Stimulated activated effector memory CD8-positive, alpha-beta T cell treated with anti-CD3 and anti-CD28 coated beads, Interleukin-12 subunit alpha, Interleukin-12 subunit beta, amount 100 ng/mL, for 72 hours (primary cell): ENCODE measurements at regions not wholly inside any gene's neighbourhood (a gene's known extent, or its start where the extent isn't known, plus 50 kb on each side); places are given as distances from the start of the nearest gene placed in this dataset.
"Not testable (repeated sequence)": the region's sequence is repeated elsewhere in the genome, so short reads cannot be mapped to it uniquely, and the experiment has no call there.

ENCODE experiments used
- ATAC-seq: fragments of 150-1000 bp; cut with Tn5 transposase; 2 replicates; pipeline ENCODE4 v1.10.0; 2021
- DNase-seq, 2 donors: peaks; one replicate each; pipeline ENCODE4 v3.0.0; 2021 to 2022; ENCODE audit warnings: low spot score in 2 of 2
- H3K27ac Mint-ChIP-seq: one replicate; pipeline ENCODE4 v1.8.0; 2022; ENCODE audit warnings: mild to moderate bottlenecking, mixed read lengths
- H3K36me3 Mint-ChIP-seq: one replicate; pipeline ENCODE4 v1.8.0; 2022; ENCODE audit warnings: mild to moderate bottlenecking, mixed read lengths
- H3K4me1 Mint-ChIP-seq: one replicate; pipeline ENCODE4 v1.8.0; 2022; ENCODE audit warnings: mixed read lengths
- H3K4me3 Mint-ChIP-seq: one replicate; pipeline ENCODE4 v1.8.0; 2022; ENCODE audit warnings: mild to moderate bottlenecking, mixed read lengths
- H3K9me3 Mint-ChIP-seq: one replicate; pipeline ENCODE4 v1.8.0; 2022; ENCODE audit warnings: mixed read lengths

DNA sequence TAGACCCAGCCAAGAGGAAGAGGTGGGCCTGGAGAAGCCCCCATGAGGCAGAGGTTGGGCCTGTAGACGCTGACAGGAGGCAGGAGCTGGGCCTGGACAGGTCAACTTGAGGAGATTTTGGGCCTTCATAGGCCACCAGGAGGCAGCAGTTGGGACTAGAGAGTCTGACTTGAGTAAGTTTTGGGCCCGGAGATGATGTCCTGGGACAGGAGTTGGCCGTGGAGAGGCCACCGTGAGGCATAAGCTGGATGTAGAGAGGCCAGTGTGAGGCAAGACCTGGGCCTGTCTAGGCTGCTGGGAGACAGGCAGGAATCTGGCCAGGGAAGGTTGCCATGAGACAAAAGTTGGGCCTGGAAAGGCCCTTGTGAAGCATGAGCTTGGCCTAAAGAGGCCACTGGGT lies 312.6 kb downstream of the OR4F29 start:
- not testable (repeated sequence) for H3K36me3 Mint-ChIP-seq, H3K9me3 Mint-ChIP-seq, H3K4me1 Mint-ChIP-seq, H3K4me3 Mint-ChIP-seq, H3K27ac Mint-ChIP-seq, ATAC-seq
- DNase-seq = peak in 1 of 2 donors; percentile 26

- H3K36me3 Mint-ChIP-seq, ATAC-seq, H3K4me1 Mint-ChIP-seq, H3K9me3 Mint-ChIP-seq, H3K4me3 Mint-ChIP-seq, H3K27ac Mint-ChIP-seq, DNase-seq: not testable (repeated sequence)
These were observed 313.8 kb downstream of the OR4F29 start for GRCh38 chr1:137664-138063.

- H3K4me1 Mint-ChIP-seq, ATAC-seq, H3K27ac Mint-ChIP-seq, H3K4me3 Mint-ChIP-seq, H3K36me3 Mint-ChIP-seq, H3K9me3 Mint-ChIP-seq, DNase-seq: not testable (repeated sequence)
These were observed 315.0 kb downstream of the OR4F29 start for GRCh38 chr1:136344-136932.

DNA sequence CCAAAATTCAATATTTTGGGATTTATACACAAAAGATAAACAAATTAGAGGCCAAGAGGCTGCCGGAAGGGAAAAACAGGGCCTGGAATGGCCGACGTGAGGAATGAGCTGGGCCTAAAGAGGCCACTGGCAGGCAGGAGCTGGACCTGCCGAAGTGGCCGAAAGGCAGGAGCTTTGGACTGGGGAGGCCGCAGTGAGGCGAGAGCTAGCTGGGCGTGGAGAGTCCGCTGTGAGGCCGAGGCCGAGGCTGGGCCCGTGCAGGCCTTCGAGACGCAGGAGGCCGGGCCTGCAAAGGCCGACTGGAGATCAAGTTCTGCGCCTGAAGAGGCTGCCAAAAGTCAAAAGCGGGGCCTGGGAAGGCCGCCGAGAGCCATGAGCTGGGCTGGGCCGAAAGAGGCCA lies 316.5 kb downstream of the OR4F29 start:
- H3K27ac Mint-ChIP-seq, H3K4me3 Mint-ChIP-seq, H3K4me1 Mint-ChIP-seq, H3K9me3 Mint-ChIP-seq, DNase-seq, ATAC-seq, H3K36me3 Mint-ChIP-seq: not testable (repeated sequence)

GRCh38 chr1:118440-118839 lies 333.0 kb downstream of the OR4F29 start:
- not testable (repeated sequence) for H3K9me3 Mint-ChIP-seq, DNase-seq, H3K4me3 Mint-ChIP-seq, H3K27ac Mint-ChIP-seq, H3K36me3 Mint-ChIP-seq, ATAC-seq, H3K4me1 Mint-ChIP-seq

DNA sequence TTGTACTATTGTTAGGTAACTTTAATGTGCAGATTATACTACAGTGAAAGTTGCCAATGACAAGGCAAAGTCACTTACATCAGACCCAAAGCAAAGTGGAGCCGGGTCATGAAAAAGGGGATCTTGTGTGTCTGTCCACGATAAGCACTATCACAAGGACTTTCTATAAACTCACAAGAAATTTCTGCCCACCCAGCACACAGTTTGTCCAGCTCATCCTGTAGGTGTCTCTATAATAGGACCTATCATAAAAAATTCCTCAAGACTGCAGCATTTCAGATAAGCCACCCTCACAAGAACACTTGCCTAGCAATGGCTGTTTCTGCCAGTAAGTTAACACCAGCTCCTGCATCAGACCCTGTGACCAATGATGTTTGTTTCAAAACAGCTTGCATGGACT lies 335.9 kb downstream of the OR4F29 start:
- H3K9me3 Mint-ChIP-seq, H3K36me3 Mint-ChIP-seq, H3K4me1 Mint-ChIP-seq, H3K27ac Mint-ChIP-seq, ATAC-seq, DNase-seq, H3K4me3 Mint-ChIP-seq: not testable (repeated sequence)

DNA sequence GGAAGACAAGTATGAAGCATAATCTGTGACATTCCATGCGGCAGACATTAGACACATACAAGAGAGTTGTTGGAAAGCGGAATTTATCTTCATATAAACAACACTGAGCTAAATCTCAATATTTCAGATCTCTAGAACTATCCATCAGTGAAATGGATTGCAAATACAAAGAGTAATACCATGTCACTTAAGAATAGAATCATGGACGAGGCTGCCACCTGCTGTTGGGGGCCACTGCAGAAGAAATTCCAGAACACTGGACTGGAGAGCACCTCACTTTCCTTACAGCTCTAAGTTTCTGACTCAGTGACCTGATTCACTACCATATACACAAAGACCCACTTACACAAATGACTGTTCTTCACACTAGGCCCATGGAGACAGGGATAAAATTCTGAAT lies 346.7 kb downstream of the OR4F29 start:
- not testable (repeated sequence) for ATAC-seq, H3K36me3 Mint-ChIP-seq, H3K4me1 Mint-ChIP-seq, H3K4me3 Mint-ChIP-seq, DNase-seq, H3K27ac Mint-ChIP-seq, H3K9me3 Mint-ChIP-seq

GRCh38 chr1:99481-99880 lies 352.0 kb downstream of the OR4F29 start:
- H3K36me3 Mint-ChIP-seq, ATAC-seq, H3K4me3 Mint-ChIP-seq, H3K27ac Mint-ChIP-seq, DNase-seq, H3K9me3 Mint-ChIP-seq, H3K4me1 Mint-ChIP-seq: not testable (repeated sequence)

DNA sequence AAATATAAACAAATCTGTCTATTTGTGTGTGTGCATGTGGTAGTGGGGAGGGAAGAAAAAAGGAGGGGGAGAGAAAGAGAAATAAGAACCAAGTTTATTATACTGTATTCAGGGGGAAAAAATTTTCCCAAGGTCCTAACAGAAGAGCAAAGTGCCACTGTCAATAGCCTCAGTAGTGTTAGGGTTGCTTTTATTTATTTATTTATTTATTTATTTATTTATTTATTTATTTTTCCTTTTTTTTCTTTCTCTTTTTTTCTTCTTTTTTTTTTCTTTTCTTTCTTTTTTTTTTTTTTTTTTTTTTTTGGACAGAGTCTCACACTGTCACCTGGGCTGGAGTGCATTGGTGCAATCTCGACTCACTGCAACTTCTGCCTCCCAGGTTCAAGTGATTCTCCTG lies 352.7 kb downstream of the OR4F29 start:
- DNase-seq, H3K9me3 Mint-ChIP-seq, H3K4me3 Mint-ChIP-seq, H3K4me1 Mint-ChIP-seq, H3K27ac Mint-ChIP-seq, H3K36me3 Mint-ChIP-seq, ATAC-seq: not testable (repeated sequence)

GRCh38 chr1:91279-91678 lies 360.2 kb downstream of the OR4F29 start:
- not testable (repeated sequence) for H3K36me3 Mint-ChIP-seq, H3K4me1 Mint-ChIP-seq, DNase-seq, H3K4me3 Mint-ChIP-seq, ATAC-seq, H3K27ac Mint-ChIP-seq, H3K9me3 Mint-ChIP-seq

- not testable (repeated sequence) for H3K9me3 Mint-ChIP-seq
These were observed 363.4 kb downstream of the OR4F29 start for GRCh38 chr1:88110-88509.

GRCh38 chr1:79152-79551 lies 372.3 kb downstream of the OR4F29 start:
- H3K27ac Mint-ChIP-seq, ATAC-seq, H3K4me1 Mint-ChIP-seq, H3K9me3 Mint-ChIP-seq, H3K4me3 Mint-ChIP-seq, DNase-seq, H3K36me3 Mint-ChIP-seq: not testable (repeated sequence)

More at GRCh38 chr1:88110-88509, 363.4 kb downstream of the OR4F29 start:
- not testable (repeated sequence) for ATAC-seq, H3K27ac Mint-ChIP-seq, H3K4me3 Mint-ChIP-seq, H3K36me3 Mint-ChIP-seq, DNase-seq, H3K4me1 Mint-ChIP-seq

- not testable (repeated sequence) for H3K4me3 Mint-ChIP-seq, H3K27ac Mint-ChIP-seq, H3K36me3 Mint-ChIP-seq, H3K4me1 Mint-ChIP-seq, H3K9me3 Mint-ChIP-seq, DNase-seq, ATAC-seq
These were observed 386.4 kb downstream of the OR4F29 start, which contains the start of gene OR4F5 for GRCh38 chr1:65119-65518. Gene OR4F5 (plus strand): TSS chr1:65419.

DNA sequence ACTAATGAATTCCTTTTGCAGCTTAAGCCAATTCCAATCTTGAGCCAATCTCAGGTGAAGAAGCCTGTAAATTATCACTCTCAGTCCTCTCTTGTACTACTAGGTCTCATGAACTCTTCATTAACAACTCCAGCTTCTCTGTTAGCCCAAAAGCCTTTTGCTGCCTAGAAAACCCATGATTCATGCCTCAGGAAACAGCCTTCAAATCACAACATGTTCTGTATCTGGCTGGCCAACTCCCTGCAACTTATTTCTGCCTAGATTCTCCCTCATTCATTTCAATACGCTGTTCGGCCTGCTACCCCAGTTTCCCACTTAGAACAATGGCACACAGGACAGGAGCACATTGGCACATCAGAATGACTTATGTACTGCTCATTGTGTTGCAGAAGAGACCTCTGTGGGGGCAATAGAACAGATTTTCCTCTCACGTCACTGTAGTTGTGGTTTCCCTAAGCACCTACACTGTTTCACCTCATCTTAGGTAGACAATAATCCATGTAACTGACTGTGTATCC lies 395.4 kb downstream of the OR4F29 start:
- not testable (repeated sequence) for H3K27ac Mint-ChIP-seq, ATAC-seq

GRCh38 chr1:53182-53581 lies 398.3 kb downstream of the OR4F29 start:
- not testable (repeated sequence) for DNase-seq, H3K4me3 Mint-ChIP-seq, H3K9me3 Mint-ChIP-seq, ATAC-seq, H3K4me1 Mint-ChIP-seq, H3K36me3 Mint-ChIP-seq, H3K27ac Mint-ChIP-seq

More for the DNA sequence above, 395.4 kb downstream of the OR4F29 start:
- H3K36me3 Mint-ChIP-seq, H3K4me3 Mint-ChIP-seq, DNase-seq, H3K9me3 Mint-ChIP-seq, H3K4me1 Mint-ChIP-seq: not testable (repeated sequence)

DNA sequence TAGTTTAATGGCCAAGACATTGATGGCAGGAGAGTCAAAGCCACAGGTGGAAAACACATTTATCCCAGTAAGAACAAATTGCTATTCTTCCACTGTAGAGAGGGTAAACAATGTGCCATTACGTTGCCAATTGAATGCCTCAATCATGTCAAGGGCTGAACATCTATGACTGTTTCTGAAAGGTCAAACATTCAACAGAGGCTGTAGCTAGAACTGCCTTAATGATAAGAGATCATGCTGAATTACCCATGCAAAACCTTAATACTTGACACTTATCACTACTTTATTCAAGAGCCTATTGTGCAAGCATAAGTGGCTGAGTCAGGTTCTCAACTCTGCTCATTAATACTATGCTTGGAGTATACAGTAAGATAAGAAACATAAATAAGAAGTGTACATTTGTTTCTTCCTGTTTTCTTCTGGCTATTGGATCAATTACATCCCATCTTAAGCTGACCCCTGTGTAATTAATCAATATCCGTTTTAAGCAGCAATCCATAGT lies 409.5 kb downstream of the OR4F29 start:
- H3K4me1 Mint-ChIP-seq, DNase-seq, H3K36me3 Mint-ChIP-seq, H3K9me3 Mint-ChIP-seq, H3K4me3 Mint-ChIP-seq, ATAC-seq, H3K27ac Mint-ChIP-seq: not testable (repeated sequence)
